ENCODE measurements at regions not wholly inside any gene's neighbourhood (a gene's known extent, or its start where the extent isn't known, plus 50 kb on each side); places are given as distances from the start of the nearest gene placed in this dataset.

DNA sequence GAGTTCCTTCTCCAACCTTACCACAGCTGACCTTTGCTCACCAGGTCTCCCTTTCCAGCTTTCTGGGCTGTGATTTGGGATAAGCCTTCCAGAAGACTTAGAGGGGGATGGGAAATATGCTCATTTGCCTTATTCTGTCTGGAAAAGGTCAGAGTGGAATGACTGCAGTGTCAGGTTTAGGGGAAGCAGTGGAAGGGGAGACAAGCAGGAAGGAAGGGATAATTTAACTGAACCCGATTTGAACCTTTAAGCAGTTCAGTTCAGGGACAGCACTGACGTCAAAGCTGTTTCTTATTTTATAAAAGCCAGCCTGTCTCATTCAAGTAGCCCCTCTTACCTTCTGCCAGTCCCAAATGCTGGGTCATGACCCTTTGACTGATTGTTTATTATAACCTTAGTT, 418.4 kb upstream of the RARB start:
- H3K27ac ChIP-seq (ENCODE audit: insufficient read depth in 1 of 2, low read depth in 1 of 2, low read length in 2 of 2, poor library complexity in 1 of 2, severe bottlenecking in 2 of 2): no peak overlapping the region
- H3K36me3 ChIP-seq (ENCODE audit: control insufficient read depth in 4 of 4, insufficient read depth in 4 of 4, low read length in 3 of 4): no peaks in the 10 kb centered on the region
- no peaks in the 10 kb centered on the region for H3K4me1 ChIP-seq (ENCODE audit: control extremely low read depth in 1 of 4, control insufficient read depth in 4 of 4, insufficient read depth in 4 of 4, low read length in 3 of 4)
- 93% methylated on average over 2 of the region's 2 CpGs for WGBS (ENCODE audit: insufficient coverage)
- no peaks in the 10 kb centered on the region for H3K9me3 ChIP-seq (ENCODE audit: control extremely low read depth in 1 of 5, control insufficient read depth in 4 of 5, insufficient read depth in 2 of 5, low read depth in 1 of 5, low read length in 4 of 5)
- no peaks in the 10 kb centered on the region for H3K27me3 ChIP-seq (replicated peaks in 2 of 5; ENCODE audit: control insufficient read depth in 4 of 5, insufficient read depth in 5 of 5, low read length in 4 of 5)
- ChIA-PET POLR2A (no interaction called here), CTCF (no interaction called here)
- no peak for DNase-seq
- no peak overlapping the region for H3K4me3 ChIP-seq (ENCODE audit: control insufficient read depth in 1 of 7, extremely low read depth in 1 of 7, insufficient read depth in 4 of 7, low read depth in 2 of 7, low read length in 6 of 7)

DNA sequence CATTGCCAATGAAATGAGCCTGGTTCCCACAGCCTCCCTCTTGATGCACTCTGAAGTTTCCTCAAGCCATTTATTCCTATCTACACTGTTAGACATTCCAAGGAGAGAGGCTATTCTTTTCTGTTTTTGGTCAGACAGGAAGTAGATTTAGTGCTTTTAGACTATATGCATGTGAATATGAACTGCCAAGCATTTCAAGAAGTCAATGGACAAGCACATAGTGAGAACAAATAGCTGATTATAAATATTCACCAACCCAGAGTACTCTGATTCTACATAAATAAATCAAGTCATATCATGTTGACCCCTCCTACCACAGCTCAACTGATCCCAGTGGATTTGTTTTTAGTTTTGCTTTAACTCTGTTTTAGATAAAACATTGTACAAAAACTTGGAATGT, 412.5 kb upstream of the RARB start:
- CTCF ChIA-PET: no interaction called here
- no peaks in the 10 kb centered on the region for H3K4me1 ChIP-seq (ENCODE audit: control extremely low read depth in 1 of 4, control insufficient read depth in 4 of 4, insufficient read depth in 4 of 4, low read length in 3 of 4)

DNA sequence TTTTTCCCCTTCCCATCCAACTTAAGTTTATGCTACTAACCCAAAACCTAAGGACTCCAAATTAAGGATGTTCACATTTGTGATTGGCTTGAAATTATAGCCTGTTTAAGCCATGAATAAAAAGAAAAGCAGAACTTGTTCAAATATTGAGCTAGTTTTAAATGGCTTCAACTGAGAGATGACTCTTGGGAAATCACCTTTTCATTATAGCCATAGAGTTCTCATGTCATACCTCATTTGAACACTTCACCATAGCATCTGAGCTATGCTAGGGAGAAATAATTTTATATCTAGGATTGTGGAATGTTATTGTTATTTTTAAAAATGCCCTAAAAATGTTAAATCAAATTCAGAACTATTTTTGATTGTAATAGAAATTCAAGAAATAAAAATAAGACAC, 409.2 kb upstream of the RARB start:
- no peak overlapping the region for H3K27ac ChIP-seq (ENCODE audit: insufficient read depth in 1 of 2, low read depth in 1 of 2, low read length in 2 of 2, poor library complexity in 1 of 2, severe bottlenecking in 2 of 2)
- DNase-seq: no peak
- no peaks in the 10 kb centered on the region for H3K4me1 ChIP-seq (ENCODE audit: control extremely low read depth in 1 of 4, control insufficient read depth in 4 of 4, insufficient read depth in 4 of 4, low read length in 3 of 4)
- H3K27me3 ChIP-seq (replicated peaks in 2 of 5; ENCODE audit: control insufficient read depth in 4 of 5, insufficient read depth in 5 of 5, low read length in 4 of 5): no peaks in the 10 kb centered on the region
- POLR2A ChIA-PET: no interaction called here
- H3K4me3 ChIP-seq (ENCODE audit: control insufficient read depth in 1 of 7, extremely low read depth in 1 of 7, insufficient read depth in 4 of 7, low read depth in 2 of 7, low read length in 6 of 7): no peak overlapping the region
- H3K36me3 ChIP-seq (ENCODE audit: control insufficient read depth in 4 of 4, insufficient read depth in 4 of 4, low read length in 3 of 4): no peaks in the 10 kb centered on the region
- H3K9me3 ChIP-seq (ENCODE audit: control extremely low read depth in 1 of 5, control insufficient read depth in 4 of 5, insufficient read depth in 2 of 5, low read depth in 1 of 5, low read length in 4 of 5): no peaks in the 10 kb centered on the region
- CTCF ChIA-PET: no interaction called here

More for the DNA sequence above, 412.5 kb upstream of the RARB start:
- Histone ChIP-seq H3K27me3 (replicated peaks in 2 of 5; ENCODE audit: control insufficient read depth in 4 of 5, insufficient read depth in 5 of 5, low read length in 4 of 5) (no peaks in the 10 kb centered on the region), H3K36me3 (ENCODE audit: control insufficient read depth in 4 of 4, insufficient read depth in 4 of 4, low read length in 3 of 4) (no peaks in the 10 kb centered on the region), H3K27ac (ENCODE audit: insufficient read depth in 1 of 2, low read depth in 1 of 2, low read length in 2 of 2, poor library complexity in 1 of 2, severe bottlenecking in 2 of 2) (no peak overlapping the region), H3K4me3 (ENCODE audit: control insufficient read depth in 1 of 7, extremely low read depth in 1 of 7, insufficient read depth in 4 of 7, low read depth in 2 of 7, low read length in 6 of 7) (no peak overlapping the region), H3K9me3 (ENCODE audit: control extremely low read depth in 1 of 5, control insufficient read depth in 4 of 5, insufficient read depth in 2 of 5, low read depth in 1 of 5, low read length in 4 of 5) (no peaks in the 10 kb centered on the region)
- DNase-seq: no peak
- POLR2A ChIA-PET: no interaction called here

DNA sequence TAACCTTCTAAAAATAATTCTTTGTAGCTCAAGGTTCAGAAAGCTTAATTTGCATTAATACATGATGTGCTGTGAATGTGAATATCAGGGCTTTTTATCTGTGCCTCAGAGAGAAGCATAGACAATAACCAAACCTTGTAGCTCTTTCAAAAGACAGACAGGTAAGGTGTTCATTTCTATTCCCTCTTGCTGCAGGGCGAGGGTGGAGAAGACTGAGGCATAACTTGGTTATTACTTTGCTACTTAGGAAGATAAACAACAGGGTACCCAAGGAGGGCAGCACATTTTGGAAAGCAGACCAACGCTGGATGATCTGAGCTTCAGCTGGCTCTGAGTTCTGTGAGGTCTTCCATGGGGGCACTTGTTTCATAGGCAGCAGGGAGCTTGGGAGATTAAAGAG, 408.6 kb upstream of the RARB start:
- CTCF ChIA-PET: no interaction called here
- POLR2A ChIA-PET: no interaction called here
- no peak overlapping the region for H3K4me3 ChIP-seq (ENCODE audit: control insufficient read depth in 1 of 7, extremely low read depth in 1 of 7, insufficient read depth in 4 of 7, low read depth in 2 of 7, low read length in 6 of 7)
- no peaks in the 10 kb centered on the region for H3K36me3 ChIP-seq (ENCODE audit: control insufficient read depth in 4 of 4, insufficient read depth in 4 of 4, low read length in 3 of 4)
- no peaks in the 10 kb centered on the region for H3K27me3 ChIP-seq (replicated peaks in 2 of 5; ENCODE audit: control insufficient read depth in 4 of 5, insufficient read depth in 5 of 5, low read length in 4 of 5)
- no peaks in the 10 kb centered on the region for H3K4me1 ChIP-seq (ENCODE audit: control extremely low read depth in 1 of 4, control insufficient read depth in 4 of 4, insufficient read depth in 4 of 4, low read length in 3 of 4)
- H3K9me3 ChIP-seq (ENCODE audit: control extremely low read depth in 1 of 5, control insufficient read depth in 4 of 5, insufficient read depth in 2 of 5, low read depth in 1 of 5, low read length in 4 of 5): no peaks in the 10 kb centered on the region
- H3K27ac ChIP-seq (ENCODE audit: insufficient read depth in 1 of 2, low read depth in 1 of 2, low read length in 2 of 2, poor library complexity in 1 of 2, severe bottlenecking in 2 of 2): no peak overlapping the region
- 94% methylated on average over 2 of the region's 2 CpGs for WGBS (ENCODE audit: insufficient coverage)
- no peak for DNase-seq

DNA sequence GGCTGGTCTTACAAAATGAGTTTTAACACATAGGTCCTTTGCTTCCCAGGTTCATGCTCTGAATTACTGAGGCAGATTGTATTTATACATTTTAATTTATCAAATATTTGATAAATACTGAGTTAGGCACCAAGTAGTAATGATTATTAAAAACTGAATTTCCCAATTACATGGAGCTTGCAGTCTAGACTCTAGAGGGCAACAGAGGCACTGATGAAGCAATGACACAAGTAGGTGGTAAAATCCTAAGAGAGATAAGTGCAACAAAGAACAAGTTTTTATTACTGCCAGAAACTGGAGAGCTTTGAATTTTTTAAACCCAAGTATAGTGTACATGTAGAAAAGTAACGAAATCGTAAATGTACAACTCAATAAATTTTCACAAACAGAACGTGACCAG, 406.2 kb upstream of the RARB start:
- CTCF ChIA-PET: interaction anchor here (3.1 kb wide), 1 partner anchor 12 kb away, joined by 15 read pairs; no protein-coding TSS in a partner anchor
- no CpG with 5 or more reads among the region's 3 CpGs for WGBS (ENCODE audit: insufficient coverage)
- H3K4me3 ChIP-seq (ENCODE audit: control insufficient read depth in 1 of 7, extremely low read depth in 1 of 7, insufficient read depth in 4 of 7, low read depth in 2 of 7, low read length in 6 of 7): no peak overlapping the region
- H3K4me1 ChIP-seq (ENCODE audit: control extremely low read depth in 1 of 4, control insufficient read depth in 4 of 4, insufficient read depth in 4 of 4, low read length in 3 of 4): no peaks in the 10 kb centered on the region
- no peaks in the 10 kb centered on the region for H3K9me3 ChIP-seq (ENCODE audit: control extremely low read depth in 1 of 5, control insufficient read depth in 4 of 5, insufficient read depth in 2 of 5, low read depth in 1 of 5, low read length in 4 of 5)
- H3K36me3 ChIP-seq (ENCODE audit: control insufficient read depth in 4 of 4, insufficient read depth in 4 of 4, low read length in 3 of 4): no peaks in the 10 kb centered on the region
- POLR2A ChIA-PET: no interaction called here
- DNase-seq: peak in 2 of 3 donors; percentile 0 to 1
- H3K27ac ChIP-seq (ENCODE audit: insufficient read depth in 1 of 2, low read depth in 1 of 2, low read length in 2 of 2, poor library complexity in 1 of 2, severe bottlenecking in 2 of 2): no peak overlapping the region
- H3K27me3 ChIP-seq (replicated peaks in 2 of 5; ENCODE audit: control insufficient read depth in 4 of 5, insufficient read depth in 5 of 5, low read length in 4 of 5): no peaks in the 10 kb centered on the region

DNA sequence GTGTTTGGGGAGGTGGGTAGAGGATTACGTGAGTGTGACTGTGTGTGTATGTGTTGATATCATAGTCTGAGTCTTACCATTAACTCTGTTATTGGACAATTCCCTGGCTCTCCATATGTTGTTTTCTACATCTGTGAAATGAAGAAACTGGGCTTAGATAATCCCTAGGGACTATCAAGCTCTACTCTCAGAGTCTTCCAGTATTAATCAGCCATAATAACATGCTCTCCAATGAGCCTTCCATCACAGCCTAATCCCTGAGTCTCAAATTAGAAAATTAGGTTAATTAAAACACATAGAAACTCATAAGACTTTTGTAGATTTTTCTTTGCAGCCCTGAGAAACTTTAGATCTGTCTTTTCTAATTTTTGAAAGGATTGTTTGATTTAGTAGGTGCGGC, 404.2 kb upstream of the RARB start:
- no peaks in the 10 kb centered on the region for H3K9me3 ChIP-seq (ENCODE audit: control extremely low read depth in 1 of 5, control insufficient read depth in 4 of 5, insufficient read depth in 2 of 5, low read depth in 1 of 5, low read length in 4 of 5)
- DNase-seq: no peak
- no CpG with 5 or more reads among the region's 2 CpGs for WGBS (ENCODE audit: insufficient coverage)

GRCh38 chr3:25025236-25025635, 402.8 kb upstream of the RARB start:
- Histone ChIP-seq H3K36me3 (ENCODE audit: control insufficient read depth in 4 of 4, insufficient read depth in 4 of 4, low read length in 3 of 4) (no peaks in the 10 kb centered on the region), H3K27ac (ENCODE audit: insufficient read depth in 1 of 2, low read depth in 1 of 2, low read length in 2 of 2, poor library complexity in 1 of 2, severe bottlenecking in 2 of 2) (no peak overlapping the region), H3K4me3 (ENCODE audit: control insufficient read depth in 1 of 7, extremely low read depth in 1 of 7, insufficient read depth in 4 of 7, low read depth in 2 of 7, low read length in 6 of 7) (no peak overlapping the region), H3K4me1 (ENCODE audit: control extremely low read depth in 1 of 4, control insufficient read depth in 4 of 4, insufficient read depth in 4 of 4, low read length in 3 of 4) (no peaks in the 10 kb centered on the region), H3K9me3 (ENCODE audit: control extremely low read depth in 1 of 5, control insufficient read depth in 4 of 5, insufficient read depth in 2 of 5, low read depth in 1 of 5, low read length in 4 of 5) (no peaks in the 10 kb centered on the region), H3K27me3 (replicated peaks in 2 of 5; ENCODE audit: control insufficient read depth in 4 of 5, insufficient read depth in 5 of 5, low read length in 4 of 5) (peaks cover 0 to 2% (median 0%) of the 10 kb centered on the region in 5 experiments)
- CTCF ChIA-PET: interaction anchor here (1.3 kb wide), 1 partner anchor 9 kb away, joined by 4 read pairs; no protein-coding TSS in a partner anchor
- POLR2A ChIA-PET: no interaction called here
- no peak for DNase-seq

More for the DNA sequence above, 404.2 kb upstream of the RARB start:
- CTCF ChIA-PET: interaction anchor here (3.1 kb wide), 1 partner anchor 10 kb away, joined by 15 read pairs; no protein-coding TSS in a partner anchor
- H3K36me3 ChIP-seq (ENCODE audit: control insufficient read depth in 4 of 4, insufficient read depth in 4 of 4, low read length in 3 of 4): no peaks in the 10 kb centered on the region
- H3K27ac ChIP-seq (ENCODE audit: insufficient read depth in 1 of 2, low read depth in 1 of 2, low read length in 2 of 2, poor library complexity in 1 of 2, severe bottlenecking in 2 of 2): no peak overlapping the region
- H3K4me1 ChIP-seq (ENCODE audit: control extremely low read depth in 1 of 4, control insufficient read depth in 4 of 4, insufficient read depth in 4 of 4, low read length in 3 of 4): no peaks in the 10 kb centered on the region
- POLR2A ChIA-PET: no interaction called here
- no peaks in the 10 kb centered on the region for H3K27me3 ChIP-seq (replicated peaks in 2 of 5; ENCODE audit: control insufficient read depth in 4 of 5, insufficient read depth in 5 of 5, low read length in 4 of 5)
- no peak overlapping the region for H3K4me3 ChIP-seq (ENCODE audit: control insufficient read depth in 1 of 7, extremely low read depth in 1 of 7, insufficient read depth in 4 of 7, low read depth in 2 of 7, low read length in 6 of 7)

DNA sequence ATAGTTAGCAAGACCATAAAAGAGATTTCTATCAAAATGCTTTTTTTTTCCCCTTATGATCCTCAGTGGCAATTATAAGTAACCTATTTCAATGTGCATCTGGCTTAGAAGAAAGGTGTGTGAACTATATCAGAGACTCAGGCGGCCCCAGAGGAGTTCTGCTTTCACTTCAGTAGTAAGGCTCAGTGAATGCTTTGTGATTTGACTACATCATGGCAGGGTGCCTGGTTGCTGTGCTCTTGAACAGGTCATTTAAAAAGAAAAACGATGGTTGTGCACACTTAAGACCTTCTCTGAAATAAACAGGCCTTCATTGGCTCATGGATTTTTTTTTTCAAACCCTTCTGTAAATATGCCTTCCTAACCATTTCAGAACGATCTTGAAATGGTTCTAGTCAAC, 400.4 kb upstream of the RARB start:
- 93% methylated on average over 3 of the region's 3 CpGs for WGBS (ENCODE audit: insufficient coverage)
- H3K4me1 ChIP-seq (ENCODE audit: control extremely low read depth in 1 of 4, control insufficient read depth in 4 of 4, insufficient read depth in 4 of 4, low read length in 3 of 4): no peaks in the 10 kb centered on the region
- ChIA-PET CTCF (no interaction called here), POLR2A (no interaction called here)
- H3K27me3 ChIP-seq (replicated peaks in 2 of 5; ENCODE audit: control insufficient read depth in 4 of 5, insufficient read depth in 5 of 5, low read length in 4 of 5): peaks cover 0 to 2% (median 0%) of the 10 kb centered on the region in 5 experiments
- no peak overlapping the region for H3K27ac ChIP-seq (ENCODE audit: insufficient read depth in 1 of 2, low read depth in 1 of 2, low read length in 2 of 2, poor library complexity in 1 of 2, severe bottlenecking in 2 of 2)
- H3K4me3 ChIP-seq (ENCODE audit: control insufficient read depth in 1 of 7, extremely low read depth in 1 of 7, insufficient read depth in 4 of 7, low read depth in 2 of 7, low read length in 6 of 7): no peak overlapping the region
- no peak for DNase-seq
- no peaks in the 10 kb centered on the region for H3K36me3 ChIP-seq (ENCODE audit: control insufficient read depth in 4 of 4, insufficient read depth in 4 of 4, low read length in 3 of 4)
- no peaks in the 10 kb centered on the region for H3K9me3 ChIP-seq (ENCODE audit: control extremely low read depth in 1 of 5, control insufficient read depth in 4 of 5, insufficient read depth in 2 of 5, low read depth in 1 of 5, low read length in 4 of 5)
